ENCODE measurements at regions not wholly inside any gene's neighbourhood (a gene's known extent, or its start where the extent isn't known, plus 50 kb on each side); places are given as distances from the start of the nearest gene placed in this dataset.

DNA sequence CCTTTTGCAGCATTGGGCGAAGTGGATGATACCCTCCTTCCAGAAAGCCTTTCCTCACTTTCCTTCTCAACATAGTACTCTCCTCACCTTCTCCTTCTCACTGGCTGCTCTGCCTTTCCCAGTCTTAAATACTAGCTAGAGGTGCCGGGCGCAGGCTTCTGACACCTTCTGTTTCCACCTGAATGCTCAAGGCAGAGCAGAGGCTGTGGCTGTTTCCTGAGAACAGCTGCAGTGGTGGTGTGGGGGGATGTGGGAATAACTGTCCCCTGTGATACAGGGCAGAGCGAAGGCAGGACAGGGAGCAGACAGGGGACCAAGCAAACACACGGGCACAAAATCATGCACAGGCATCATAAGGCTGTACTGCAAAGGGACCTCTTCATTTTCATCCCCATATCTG, 303.1 kb downstream of the SS18 start:
- no peak overlapping the region for H3K4me2 ChIP-seq (ENCODE audit: control insufficient read depth, extremely low read depth, insufficient read depth, low read depth, low read length)

DNA sequence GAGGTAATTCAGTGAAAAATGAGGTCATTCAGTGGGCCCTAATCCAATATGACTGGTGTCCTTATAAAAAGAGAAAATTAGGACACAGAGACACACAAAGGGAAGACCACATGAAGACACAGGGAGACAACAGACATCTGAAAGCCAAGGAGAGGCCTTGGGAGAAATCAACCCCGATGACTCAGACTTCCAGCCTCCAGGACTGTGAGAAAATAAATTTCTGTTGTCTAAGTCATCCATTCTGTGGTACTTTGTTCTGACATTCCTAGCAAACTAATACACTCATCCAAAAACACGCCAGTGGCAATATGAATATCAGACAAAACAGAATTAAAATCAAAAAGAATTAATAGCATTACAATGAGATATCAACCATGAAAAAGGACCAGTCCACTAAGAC, 303.7 kb downstream of the SS18 start:
- Histone ChIP-seq H3K27ac (ENCODE audit: control insufficient read depth, insufficient read depth, low read length) (no peak overlapping the region), H3K9ac (ENCODE audit: control insufficient read depth, extremely low read depth, insufficient read depth, low read length) (no peak overlapping the region), H3K79me2 (ENCODE audit: control insufficient read depth, insufficient read depth, low read length) (no peaks in the 10 kb centered on the region), H3K9me3 (ENCODE audit: control insufficient read depth, low read depth, low read length) (no peaks in the 10 kb centered on the region), H3K4me1 (ENCODE audit: control insufficient read depth, extremely low read depth, insufficient read depth, low read length) (peaks cover 12% of the 10 kb centered on the region), H2AFZ (ENCODE audit: control insufficient read depth, low read length) (no peak overlapping the region), H3K27me3 (ENCODE audit: control insufficient read depth, extremely low read depth, insufficient read depth, low read length) (no peaks in the 10 kb centered on the region), H3K4me3 (ENCODE audit: control insufficient read depth in 2 of 3, extremely low read depth in 1 of 3, insufficient read depth in 2 of 3, low read depth in 1 of 3, low read length in 3 of 3) (no peak overlapping the region), H3K36me3 (ENCODE audit: control insufficient read depth in 2 of 2, extremely low read depth in 1 of 2, insufficient read depth in 2 of 2, low read length in 2 of 2) (no peaks in the 10 kb centered on the region), H3K4me2 (ENCODE audit: control insufficient read depth, extremely low read depth, insufficient read depth, low read depth, low read length) (peak overlapping the region; percentile 9), H4K20me1 (ENCODE audit: control insufficient read depth, extremely low read depth, insufficient read depth, low read length) (no peaks in the 10 kb centered on the region), H3K9me1 (ENCODE audit: control insufficient read depth, extremely low read depth, insufficient read depth, low read length) (no peaks in the 10 kb centered on the region)
- TF ChIP-seq EZH2 (IDR thresholded peaks at IDR 0.05; ENCODE audit: low read length) = no peak
- dilution Hi-C loops (cut with MboI; ENCODE audit: extremely low pct_ligation_motif_present, low sequenced_read_pairs) = no loop called here
- DNase-seq (ENCODE audit: low read depth, low spot score) (no peak), FAIRE-seq (peak; percentile 57)

More for the DNA sequence above, 303.1 kb downstream of the SS18 start:
- Histone ChIP-seq H3K36me3 (ENCODE audit: control insufficient read depth in 2 of 2, extremely low read depth in 1 of 2, insufficient read depth in 2 of 2, low read length in 2 of 2) (no peaks in the 10 kb centered on the region), H3K27ac (ENCODE audit: control insufficient read depth, insufficient read depth, low read length) (no peak overlapping the region), H3K79me2 (ENCODE audit: control insufficient read depth, insufficient read depth, low read length) (no peaks in the 10 kb centered on the region), H3K4me3 (ENCODE audit: control insufficient read depth in 2 of 3, extremely low read depth in 1 of 3, insufficient read depth in 2 of 3, low read depth in 1 of 3, low read length in 3 of 3) (no peak overlapping the region), H3K9me3 (ENCODE audit: control insufficient read depth, low read depth, low read length) (no peaks in the 10 kb centered on the region), H2AFZ (ENCODE audit: control insufficient read depth, low read length) (no peak overlapping the region), H3K4me1 (ENCODE audit: control insufficient read depth, extremely low read depth, insufficient read depth, low read length) (peaks cover 12% of the 10 kb centered on the region), H3K27me3 (ENCODE audit: control insufficient read depth, extremely low read depth, insufficient read depth, low read length) (no peaks in the 10 kb centered on the region), H4K20me1 (ENCODE audit: control insufficient read depth, extremely low read depth, insufficient read depth, low read length) (no peaks in the 10 kb centered on the region), H3K9ac (ENCODE audit: control insufficient read depth, extremely low read depth, insufficient read depth, low read length) (no peak overlapping the region), H3K9me1 (ENCODE audit: control insufficient read depth, extremely low read depth, insufficient read depth, low read length) (no peaks in the 10 kb centered on the region)
- no peak for TF ChIP-seq EZH2 (IDR thresholded peaks at IDR 0.05; ENCODE audit: low read length)
- TF ChIP-seq, protein P1, sequence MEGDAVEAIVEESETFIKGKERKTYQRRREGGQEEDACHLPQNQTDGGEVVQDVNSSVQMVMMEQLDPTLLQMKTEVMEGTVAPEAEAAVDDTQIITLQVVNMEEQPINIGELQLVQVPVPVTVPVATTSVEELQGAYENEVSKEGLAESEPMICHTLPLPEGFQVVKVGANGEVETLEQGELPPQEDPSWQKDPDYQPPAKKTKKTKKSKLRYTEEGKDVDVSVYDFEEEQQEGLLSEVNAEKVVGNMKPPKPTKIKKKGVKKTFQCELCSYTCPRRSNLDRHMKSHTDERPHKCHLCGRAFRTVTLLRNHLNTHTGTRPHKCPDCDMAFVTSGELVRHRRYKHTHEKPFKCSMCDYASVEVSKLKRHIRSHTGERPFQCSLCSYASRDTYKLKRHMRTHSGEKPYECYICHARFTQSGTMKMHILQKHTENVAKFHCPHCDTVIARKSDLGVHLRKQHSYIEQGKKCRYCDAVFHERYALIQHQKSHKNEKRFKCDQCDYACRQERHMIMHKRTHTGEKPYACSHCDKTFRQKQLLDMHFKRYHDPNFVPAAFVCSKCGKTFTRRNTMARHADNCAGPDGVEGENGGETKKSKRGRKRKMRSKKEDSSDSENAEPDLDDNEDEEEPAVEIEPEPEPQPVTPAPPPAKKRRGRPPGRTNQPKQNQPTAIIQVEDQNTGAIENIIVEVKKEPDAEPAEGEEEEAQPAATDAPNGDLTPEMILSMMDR (optimal IDR thresholded peaks at IDR 0.05 in 1 of 3, IDR thresholded peaks at IDR 0.05 in 1 of 3, conservative IDR thresholded peaks at IDR 0.05 in 1 of 3; ENCODE audit: extremely low read depth in 1 of 3, insufficient read depth in 2 of 3, low read length in 3 of 3) = no peak
- FAIRE-seq (no peak), DNase-seq (ENCODE audit: low read depth, low spot score) (no peak)
- dilution Hi-C loops (cut with MboI; ENCODE audit: extremely low pct_ligation_motif_present, low sequenced_read_pairs) = no loop called here

DNA sequence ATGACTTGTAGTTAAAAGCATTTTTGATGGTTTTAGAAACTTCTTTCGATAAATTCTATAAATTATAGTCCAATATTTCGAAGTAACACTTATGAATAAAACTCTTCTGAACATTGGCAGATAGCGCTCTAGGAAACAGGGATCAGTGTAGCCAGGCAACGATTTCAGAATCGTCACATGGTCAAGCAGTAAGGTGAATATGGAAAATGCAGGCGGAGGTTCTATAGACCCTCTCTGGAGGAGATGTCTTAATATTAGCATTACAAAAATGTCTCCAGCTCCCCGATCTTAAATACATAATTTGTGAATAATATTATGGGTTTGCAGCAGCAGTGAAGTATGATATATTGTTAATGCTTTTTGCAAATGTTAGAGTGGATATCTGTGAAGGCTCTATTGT, 310.3 kb downstream of the SS18 start:
- no peaks in the 10 kb centered on the region for H3K27me3 ChIP-seq (ENCODE audit: control insufficient read depth, extremely low read depth, insufficient read depth, low read length)
- H3K9me3 ChIP-seq (ENCODE audit: control insufficient read depth, low read depth, low read length) = no peaks in the 10 kb centered on the region
- no peaks in the 10 kb centered on the region for H3K36me3 ChIP-seq (ENCODE audit: control insufficient read depth in 2 of 2, extremely low read depth in 1 of 2, insufficient read depth in 2 of 2, low read length in 2 of 2)
- H3K4me3 ChIP-seq (ENCODE audit: control insufficient read depth in 2 of 3, extremely low read depth in 1 of 3, insufficient read depth in 2 of 3, low read depth in 1 of 3, low read length in 3 of 3) = no peak overlapping the region
- FAIRE-seq (no peak), DNase-seq (ENCODE audit: low read depth, low spot score) (no peak)
- H3K27ac ChIP-seq (ENCODE audit: control insufficient read depth, insufficient read depth, low read length) = no peak overlapping the region
- H3K9ac ChIP-seq (ENCODE audit: control insufficient read depth, extremely low read depth, insufficient read depth, low read length) = no peak overlapping the region
- TF ChIP-seq, protein P1 (optimal IDR thresholded peaks at IDR 0.05 in 1 of 3, IDR thresholded peaks at IDR 0.05 in 1 of 3, conservative IDR thresholded peaks at IDR 0.05 in 1 of 3; ENCODE audit: extremely low read depth in 1 of 3, insufficient read depth in 2 of 3, low read length in 3 of 3) = no peak
- TF ChIP-seq EZH2 (IDR thresholded peaks at IDR 0.05; ENCODE audit: low read length) = no peak
- H3K4me1 ChIP-seq (ENCODE audit: control insufficient read depth, extremely low read depth, insufficient read depth, low read length) = no peaks in the 10 kb centered on the region
- H3K79me2 ChIP-seq (ENCODE audit: control insufficient read depth, insufficient read depth, low read length) = no peaks in the 10 kb centered on the region
- no peaks in the 10 kb centered on the region for H3K9me1 ChIP-seq (ENCODE audit: control insufficient read depth, extremely low read depth, insufficient read depth, low read length)
- dilution Hi-C loops (cut with MboI; ENCODE audit: extremely low pct_ligation_motif_present, low sequenced_read_pairs) = no loop called here
- H2AFZ ChIP-seq (ENCODE audit: control insufficient read depth, low read length) = no peak overlapping the region
- H3K4me2 ChIP-seq (ENCODE audit: control insufficient read depth, extremely low read depth, insufficient read depth, low read depth, low read length) = no peak overlapping the region
- no peaks in the 10 kb centered on the region for H4K20me1 ChIP-seq (ENCODE audit: control insufficient read depth, extremely low read depth, insufficient read depth, low read length)

Measured in keratinocyte (primary cell).